Erythroblast (primary cell): ENCODE measurements at regions not wholly inside any gene's neighbourhood (a gene's known extent, or its start where the extent isn't known, plus 50 kb on each side); places are given as distances from the start of the nearest gene placed in this dataset.

Experiments used
- GATA1 ChIP-seq: IDR thresholded peaks from 2 replicates; pipeline ENCODE4 v1.6.1; 2011; ENCODE audit warnings: low read depth, mild to moderate bottlenecking, control low read depth, low read length, moderate library complexity
- POLR2A ChIP-seq: IDR thresholded peaks from 2 replicates; pipeline ENCODE4 v1.6.1; 2011; ENCODE audit warnings: mild to moderate bottlenecking, low read length

- TF ChIP-seq POLR2A (no peak), GATA1 (no peak)
Observed at GRCh38 chr16:9499941-9500593, 408.6 kb downstream of the HAPSTR1 start.
